Gastrocnemius medialis (tissue), 4 donors: ENCODE measurements at regions not wholly inside any gene's neighbourhood (a gene's known extent, or its start where the extent isn't known, plus 50 kb on each side); places are given as distances from the start of the nearest gene placed in this dataset.

Source experiments
- ATAC-seq, 2 donors: fragments of 150-250 bp; one replicate each; pipeline ENCODE4 v1.9.1; 2016
- DNase-seq, 2 donors: peaks; one replicate each; pipeline ENCODE4 v3.0.0-alpha.2; 2019
- H3K27ac ChIP-seq, 4 donors: fragments of 200-600 bp; sonication (generic); 1 replicate in 1 of 4; 2 replicates in 3 of 4; pipeline ENCODE4 v1.5.1; 2016 to 2018; ENCODE audit warnings: mild to moderate bottlenecking in 2 of 4, moderate library complexity in 1 of 4
- H3K27me3 ChIP-seq, 3 donors: fragments of 200-600 bp; sonication (generic) in 2 of 3; 1 replicate in 1 of 3; 2 replicates in 2 of 3; pipeline versions ENCODE4 v1.5.1 to v1.6.0; 2016 to 2019; ENCODE audit warnings: mild to moderate bottlenecking in 1 of 3, moderate library complexity in 1 of 3
- H3K36me3 ChIP-seq, 2 donors: fragments of 200-600 bp; sonication (generic) in 1 of 2; one replicate each; pipeline ENCODE4 v1.5.1; 2017 to 2018
- H3K4me1 ChIP-seq, 2 donors: fragments of 200-600 bp; sonication (generic) in 1 of 2; one replicate each; pipeline ENCODE4 v1.5.1; 2016 to 2017; ENCODE audit warnings: mild to moderate bottlenecking in 2 of 2
- H3K4me3 ChIP-seq, 4 donors: fragments of 200-600 bp; sonication (generic) in 3 of 4; 1 replicate in 1 of 4; 2 replicates in 3 of 4; pipeline ENCODE4 v1.5.1; 2016 to 2019; ENCODE audit warnings: mild to moderate bottlenecking in 2 of 4
- H3K9me3 ChIP-seq, 3 donors: fragments of 200-600 bp; sonication (generic) in 2 of 3; 1 replicate in 1 of 3; 2 replicates in 2 of 3; pipeline ENCODE4 v1.5.1; 2016 to 2019
- POLR2A ChIP-seq, 2 donors: fragments of 450-650 bp; IDR thresholded peaks; one replicate each; pipeline ENCODE4 v1.6.1; 2017; ENCODE audit warnings: antibody characterized with exemption in 2 of 2, mild to moderate bottlenecking in 2 of 2, moderate library complexity in 2 of 2
- in situ Hi-C, 4 donors: fragments of 200-750 bp; cut with MboI; loops; one replicate each; pipeline versions ENCODE4 v1.15.0 to v1.8.0; 2017; ENCODE audit warnings: low sequenced_read_pairs in 4 of 4
- intact Hi-C: fragments of 100-400 bp; cut with DNase I; formaldehyde crosslinking; loops from one replicate; pipeline ENCODE4 v1.15.1; 2023; ENCODE audit warnings: low total_unique reads
- TF ChIP-seq, protein P1 (sequence below), 5 experiments: fragments of 450-650 bp in 3 of 5; fragments of 200-600 bp in 2 of 5; sonication (generic) in 2 of 5; IDR thresholded peaks in 4 of 5; conservative IDR thresholded peaks in 1 of 5; 1 replicate in 4 of 5; 2 replicates in 1 of 5; pipeline ENCODE4 v1.5.1; 2016 to 2019; ENCODE audit warnings: antibody characterized with exemption in 5 of 5, mild to moderate bottlenecking in 3 of 5, moderate library complexity in 3 of 5

DNA sequence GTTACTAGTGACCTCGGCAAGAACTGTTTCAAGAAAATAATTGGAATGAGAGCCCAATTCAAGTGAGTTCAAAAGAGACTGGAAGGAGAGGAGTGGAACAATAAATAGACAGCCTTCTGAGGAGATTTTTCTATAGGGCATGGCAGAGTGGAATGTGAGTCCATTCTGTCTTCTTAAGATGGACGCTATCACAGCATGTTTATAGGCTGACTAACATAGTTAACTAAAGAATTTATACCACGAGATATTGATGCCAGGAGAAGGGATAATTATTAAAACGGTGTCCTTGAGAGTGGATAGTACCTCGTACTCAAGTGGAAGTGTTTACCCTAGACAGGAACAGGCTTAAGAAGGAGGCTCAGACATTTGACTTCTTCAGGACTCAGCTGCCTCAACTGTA, 143.5 kb upstream of the RBBP8 start:
- no peak for TF ChIP-seq POLR2A (IDR thresholded peaks at IDR 0.05)
- TF ChIP-seq, protein P1, sequence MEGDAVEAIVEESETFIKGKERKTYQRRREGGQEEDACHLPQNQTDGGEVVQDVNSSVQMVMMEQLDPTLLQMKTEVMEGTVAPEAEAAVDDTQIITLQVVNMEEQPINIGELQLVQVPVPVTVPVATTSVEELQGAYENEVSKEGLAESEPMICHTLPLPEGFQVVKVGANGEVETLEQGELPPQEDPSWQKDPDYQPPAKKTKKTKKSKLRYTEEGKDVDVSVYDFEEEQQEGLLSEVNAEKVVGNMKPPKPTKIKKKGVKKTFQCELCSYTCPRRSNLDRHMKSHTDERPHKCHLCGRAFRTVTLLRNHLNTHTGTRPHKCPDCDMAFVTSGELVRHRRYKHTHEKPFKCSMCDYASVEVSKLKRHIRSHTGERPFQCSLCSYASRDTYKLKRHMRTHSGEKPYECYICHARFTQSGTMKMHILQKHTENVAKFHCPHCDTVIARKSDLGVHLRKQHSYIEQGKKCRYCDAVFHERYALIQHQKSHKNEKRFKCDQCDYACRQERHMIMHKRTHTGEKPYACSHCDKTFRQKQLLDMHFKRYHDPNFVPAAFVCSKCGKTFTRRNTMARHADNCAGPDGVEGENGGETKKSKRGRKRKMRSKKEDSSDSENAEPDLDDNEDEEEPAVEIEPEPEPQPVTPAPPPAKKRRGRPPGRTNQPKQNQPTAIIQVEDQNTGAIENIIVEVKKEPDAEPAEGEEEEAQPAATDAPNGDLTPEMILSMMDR (IDR thresholded peaks at IDR 0.05 in 4 of 5, conservative IDR thresholded peaks at IDR 0.05 in 1 of 5) = no peak
- no peaks in the 10 kb centered on the region for H3K36me3 ChIP-seq
- H3K9me3 ChIP-seq = no peaks in the 10 kb centered on the region
- intact Hi-C loops (no loop called here), in situ Hi-C loops (loop anchor here in 1 of 4 donors (25.0 kb wide), 2 partner anchors 198 to 598 kb away; no protein-coding TSS in a partner anchor)
- no peak overlapping the region for H3K27ac ChIP-seq
- no peak overlapping the region for H3K4me3 ChIP-seq
- no peaks in the 10 kb centered on the region for H3K27me3 ChIP-seq
- no peaks in the 10 kb centered on the region for H3K4me1 ChIP-seq
- no peak for ATAC-seq
- no peak for DNase-seq

DNA sequence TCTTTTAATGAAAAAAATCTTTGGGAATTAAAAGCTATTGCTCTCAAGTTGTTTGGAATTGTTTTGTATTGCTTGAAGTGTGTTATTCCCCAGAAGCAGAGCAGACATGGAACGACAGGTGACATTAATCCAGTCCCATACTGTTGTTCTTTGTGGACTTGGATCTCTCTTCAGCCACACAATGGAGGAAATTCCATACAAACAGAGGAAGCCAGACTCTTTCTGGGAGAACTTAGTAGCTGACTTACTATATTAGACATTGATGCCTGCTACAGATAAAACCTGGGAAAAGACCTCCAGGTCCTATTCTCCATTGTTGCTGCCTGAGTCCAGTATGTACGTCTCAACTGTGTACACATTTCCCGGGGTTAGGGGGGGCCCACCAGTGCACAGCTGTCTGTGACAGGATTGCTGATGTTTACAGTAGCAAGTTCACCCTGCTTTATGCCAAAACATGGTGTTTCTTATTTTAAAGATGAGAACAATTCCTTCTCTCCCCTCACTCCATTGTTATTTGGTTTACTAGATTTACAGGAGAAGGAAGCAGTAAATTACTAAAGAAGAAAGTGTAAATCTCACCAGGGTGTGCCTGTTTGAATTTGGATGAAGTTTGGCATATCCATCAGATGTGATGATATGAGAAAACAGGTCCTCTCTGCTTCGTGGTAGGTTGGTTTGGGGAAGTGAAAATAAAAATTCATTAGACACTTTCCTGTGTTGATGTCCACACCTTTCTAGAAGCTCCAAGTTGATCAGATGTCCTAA, 142.4 kb upstream of the RBBP8 start:
- ATAC-seq (no peak), DNase-seq (no peak)
- Histone ChIP-seq H3K9me3 (no peaks in the 10 kb centered on the region), H3K27me3 (no peaks in the 10 kb centered on the region), H3K27ac (no peak overlapping the region), H3K36me3 (no peaks in the 10 kb centered on the region), H3K4me1 (no peaks in the 10 kb centered on the region), H3K4me3 (no peak overlapping the region)
- TF ChIP-seq, protein P1 (IDR thresholded peaks at IDR 0.05 in 4 of 5, conservative IDR thresholded peaks at IDR 0.05 in 1 of 5) = no peak
- no peak for TF ChIP-seq POLR2A (IDR thresholded peaks at IDR 0.05)
- in situ Hi-C loops = loop anchor here in 1 of 4 donors (25.0 kb wide), 2 partner anchors 197 to 597 kb away; no protein-coding TSS in a partner anchor
- intact Hi-C loops = loop anchor here (10.0 kb wide), 1 partner anchor 144 kb away; the partner anchor contains the start of gene RBBP8

DNA sequence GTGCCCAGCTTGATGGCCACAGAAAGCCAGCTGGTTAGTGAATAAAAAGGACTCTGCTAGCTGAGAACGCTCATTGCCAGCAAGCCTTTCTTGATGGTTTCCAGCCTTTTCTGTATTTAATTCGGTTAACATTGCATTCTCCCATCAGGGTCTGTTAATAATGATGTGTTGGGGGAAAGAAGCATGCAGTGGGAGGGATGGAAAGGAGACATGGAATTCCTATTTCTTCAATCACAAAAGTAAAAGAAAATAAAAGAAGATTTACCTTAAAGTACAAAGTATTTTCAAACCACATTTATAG, 141.9 kb upstream of the RBBP8 start:
- no peak overlapping the region for H3K27ac ChIP-seq
- intact Hi-C loops (loop anchor here (10.0 kb wide), 1 partner anchor 144 kb away; the partner anchor contains the start of gene RBBP8), in situ Hi-C loops (loop anchor here in 1 of 4 donors (25.0 kb wide), 2 partner anchors 196 to 596 kb away; no protein-coding TSS in a partner anchor)

DNA sequence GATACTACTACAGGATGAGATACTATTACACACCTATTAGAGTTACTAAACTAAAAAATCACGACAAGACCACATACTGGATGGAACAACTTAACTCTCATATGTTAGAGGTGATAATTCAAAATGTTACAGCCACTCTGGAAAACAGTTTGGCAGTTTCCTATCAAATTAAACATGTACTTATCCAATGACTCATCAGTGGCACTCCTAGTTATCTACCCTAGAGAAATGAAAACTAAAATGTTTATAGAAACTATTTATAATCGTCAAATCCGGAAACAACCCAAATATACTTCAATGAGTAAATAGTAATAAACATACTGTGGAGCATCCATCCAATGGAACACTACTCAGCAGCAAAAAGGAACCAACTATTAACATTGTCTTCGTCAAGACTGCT, 137.0 kb upstream of the RBBP8 start:
- DNase-seq = no peak
- no peak for TF ChIP-seq POLR2A (IDR thresholded peaks at IDR 0.05)
- Histone ChIP-seq H3K9me3 (no peaks in the 10 kb centered on the region), H3K4me1 (peaks cover 5% of the 10 kb centered on the region in 2 donors), H3K27me3 (no peaks in the 10 kb centered on the region), H3K4me3 (no peak overlapping the region), H3K27ac (no peak overlapping the region), H3K36me3 (no peaks in the 10 kb centered on the region)
- intact Hi-C loops (loop anchor here (10.0 kb wide), 1 partner anchor 139 kb away; the partner anchor contains the start of gene RBBP8), in situ Hi-C loops (loop anchor here in 1 of 4 donors (25.0 kb wide), 2 partner anchors 191 to 591 kb away; no protein-coding TSS in a partner anchor)
- ATAC-seq = no peak

More for the DNA sequence above, 141.9 kb upstream of the RBBP8 start:
- no peak for DNase-seq
- no peaks in the 10 kb centered on the region for H3K4me1 ChIP-seq
- ATAC-seq = no peak
- no peaks in the 10 kb centered on the region for H3K27me3 ChIP-seq
- H3K36me3 ChIP-seq = no peaks in the 10 kb centered on the region
- H3K9me3 ChIP-seq = no peaks in the 10 kb centered on the region
- no peak for TF ChIP-seq POLR2A (IDR thresholded peaks at IDR 0.05)
- TF ChIP-seq, protein P1 (IDR thresholded peaks at IDR 0.05 in 4 of 5, conservative IDR thresholded peaks at IDR 0.05 in 1 of 5) = no peak
- H3K4me3 ChIP-seq = no peak overlapping the region

DNA sequence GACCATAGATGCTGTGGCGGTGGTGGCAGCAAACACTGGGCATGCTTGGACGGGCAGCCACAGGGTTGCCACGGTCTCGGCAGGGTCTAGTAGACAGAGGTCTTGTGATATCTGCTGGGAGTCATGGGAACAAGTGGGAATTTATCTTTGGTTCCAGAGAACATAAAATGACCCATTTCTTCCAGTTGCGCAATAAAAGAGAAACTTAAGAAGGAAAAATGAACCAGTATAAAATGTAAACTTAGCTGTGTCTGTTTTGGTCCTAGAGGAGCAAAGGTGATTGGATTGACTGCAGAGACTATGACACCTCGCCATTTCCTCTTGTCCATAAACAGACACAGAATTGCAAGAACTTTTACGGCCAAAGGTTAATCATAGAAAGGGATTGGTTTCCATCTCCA, 132.6 kb upstream of the RBBP8 start:
- in situ Hi-C loops = no loop called here

More for the DNA sequence above, 132.6 kb upstream of the RBBP8 start:
- Histone ChIP-seq H3K27me3 (no peaks in the 10 kb centered on the region), H3K9me3 (no peaks in the 10 kb centered on the region), H3K27ac (peak overlapping the region in 1 of 4 donors; percentile 43), H3K36me3 (no peaks in the 10 kb centered on the region), H3K4me1 (peaks cover 5% of the 10 kb centered on the region in 2 donors), H3K4me3 (no peak overlapping the region)
- no peak for TF ChIP-seq POLR2A (IDR thresholded peaks at IDR 0.05)
- TF ChIP-seq, protein P1 (IDR thresholded peaks at IDR 0.05 in 4 of 5, conservative IDR thresholded peaks at IDR 0.05 in 1 of 5) = no peak
- no peak for DNase-seq
- peak in 1 of 2 donors; percentile 36 for ATAC-seq
- intact Hi-C loops = loop anchor here (5.0 kb wide), 1 partner anchor 182 kb away; no protein-coding TSS in a partner anchor
